Large intestine (tissue), 3 donors: ENCODE measurements at regions not wholly inside any gene's neighbourhood (a gene's known extent, or its start where the extent isn't known, plus 50 kb on each side); places are given as distances from the start of the nearest gene placed in this dataset.
"Not testable (repeated sequence)": the region's sequence is repeated elsewhere in the genome, so short reads cannot be mapped to it uniquely, and the experiment has no call there.

ENCODE experiments used
- DNase-seq, 2 donors: peaks; one replicate each; pipeline versions ENCODE4 v3.0.0 to v3.0.0-alpha.2; 2013
- H3K27ac ChIP-seq: one replicate; pipeline ENCODE4 v1.5.1; 2013; ENCODE audit warnings: low read length
- H3K27me3 ChIP-seq: 2 replicates; pipeline ENCODE4 v1.6.1; 2013; ENCODE audit warnings: low read length; ENCODE audit not compliant: control insufficient read depth, insufficient read depth
- H3K36me3 ChIP-seq: 2 replicates; pipeline ENCODE4 v1.6.1; 2013; ENCODE audit warnings: low read length; ENCODE audit not compliant: control insufficient read depth, insufficient read depth
- H3K4me1 ChIP-seq: one replicate; pipeline ENCODE4 v1.6.1; 2013; ENCODE audit warnings: low read length; ENCODE audit not compliant: control insufficient read depth, insufficient read depth
- H3K4me3 ChIP-seq: one replicate; pipeline ENCODE4 v1.5.1; 2013; ENCODE audit warnings: low read length
- H3K9me3 ChIP-seq: one replicate; pipeline ENCODE4 v1.6.1; 2013; ENCODE audit warnings: mild to moderate bottlenecking, low read depth, low read length, moderate library complexity; ENCODE audit not compliant: control insufficient read depth
- whole genome bisulfite sequencing: methylation state at CpG from one replicate; pipeline ENCODE4 v1.1.5; 2013; ENCODE audit warnings: low lambda C conversion rate; ENCODE audit not compliant: insufficient coverage; 5-methylcytosine and 5-hydroxymethylcytosine counted together

- Histone ChIP-seq H3K4me1 (no peaks in the 10 kb centered on the region), H3K4me3 (no peak overlapping the region), H3K27ac (no peak overlapping the region), H3K36me3 (no peaks in the 10 kb centered on the region), H3K9me3 (no peaks in the 10 kb centered on the region), H3K27me3 (no peaks in the 10 kb centered on the region)
- 97% methylated on average over 4 of the region's 4 CpGs for WGBS
- DNase-seq: no peak
Measured at GRCh38 chr9:30622561-30622960, 1761.9 kb upstream of the ACO1 start.

GRCh38 chr9:30628915-30629567 lies 1755.4 kb upstream of the ACO1 start:
- DNase-seq: peak; percentile 8 to 55
- no CpG with 5 or more reads among the region's 2 CpGs for whole genome bisulfite sequencing
- no peaks in the 10 kb centered on the region for H3K9me3 ChIP-seq
- no peak overlapping the region for H3K4me3 ChIP-seq
- no peak overlapping the region for H3K27ac ChIP-seq
- no peaks in the 10 kb centered on the region for H3K27me3 ChIP-seq
- no peaks in the 10 kb centered on the region for H3K36me3 ChIP-seq
- no peaks in the 10 kb centered on the region for H3K4me1 ChIP-seq

- Histone ChIP-seq H3K4me3 (no peak overlapping the region), H3K27me3 (no peaks in the 10 kb centered on the region), H3K9me3 (no peaks in the 10 kb centered on the region), H3K4me1 (no peaks in the 10 kb centered on the region), H3K27ac (no peak overlapping the region), H3K36me3 (no peaks in the 10 kb centered on the region)
- DNase-seq: no peak
Measured at GRCh38 chr9:30630459-30630858, 1754.0 kb upstream of the ACO1 start.

- no CpG with 5 or more reads among the region's 6 CpGs for WGBS
- not testable (repeated sequence) for H3K27me3 ChIP-seq, H3K9me3 ChIP-seq, DNase-seq, H3K27ac ChIP-seq, H3K36me3 ChIP-seq, H3K4me3 ChIP-seq, H3K4me1 ChIP-seq
Measured at GRCh38 chr9:30646639-30647038, 1737.8 kb upstream of the ACO1 start.

GRCh38 chr9:30661925-30662324 lies 1722.5 kb upstream of the ACO1 start:
- WGBS: 86% methylated on average over 4 of the region's 5 CpGs
- no peaks in the 10 kb centered on the region for H3K9me3 ChIP-seq

GRCh38 chr9:30670805-30671562 lies 1713.5 kb upstream of the ACO1 start:
- H3K27me3 ChIP-seq: no peaks in the 10 kb centered on the region
- H3K27ac ChIP-seq: no peak overlapping the region
- H3K4me1 ChIP-seq: no peaks in the 10 kb centered on the region
- H3K36me3 ChIP-seq: no peaks in the 10 kb centered on the region
- no CpG with 5 or more reads among the region's 13 CpGs for WGBS
- H3K4me3 ChIP-seq: no peak overlapping the region
- no peak for DNase-seq
- no peaks in the 10 kb centered on the region for H3K9me3 ChIP-seq

More at GRCh38 chr9:30661925-30662324, 1722.5 kb upstream of the ACO1 start:
- no peak overlapping the region for H3K4me3 ChIP-seq
- no peaks in the 10 kb centered on the region for H3K27me3 ChIP-seq
- H3K4me1 ChIP-seq: no peaks in the 10 kb centered on the region
- DNase-seq: no peak
- no peak overlapping the region for H3K27ac ChIP-seq
- H3K36me3 ChIP-seq: no peaks in the 10 kb centered on the region

- no peak for DNase-seq
- no CpG with 5 or more reads among the region's 1 CpG for WGBS
- Histone ChIP-seq H3K27me3 (no peaks in the 10 kb centered on the region), H3K4me3 (no peak overlapping the region), H3K36me3 (no peaks in the 10 kb centered on the region), H3K9me3 (no peaks in the 10 kb centered on the region), H3K4me1 (no peaks in the 10 kb centered on the region), H3K27ac (no peak overlapping the region)
Measured at GRCh38 chr9:30673132-30673531, 1711.3 kb upstream of the ACO1 start.

- Histone ChIP-seq H3K4me3 (no peak overlapping the region), H3K9me3 (no peaks in the 10 kb centered on the region), H3K4me1 (no peaks in the 10 kb centered on the region), H3K36me3 (no peaks in the 10 kb centered on the region), H3K27me3 (no peaks in the 10 kb centered on the region), H3K27ac (no peak overlapping the region)
- DNase-seq: no peak
- WGBS: no CpG with 5 or more reads among the region's 1 CpG
Measured at GRCh38 chr9:30676651-30677050, 1707.8 kb upstream of the ACO1 start.

GRCh38 chr9:30677221-30677620 lies 1707.2 kb upstream of the ACO1 start:
- H3K27me3 ChIP-seq: no peaks in the 10 kb centered on the region
- no CpG with 5 or more reads among the region's 1 CpG for WGBS
- no peaks in the 10 kb centered on the region for H3K36me3 ChIP-seq

GRCh38 chr9:30688801-30689200 lies 1695.6 kb upstream of the ACO1 start:
- H3K9me3 ChIP-seq: no peaks in the 10 kb centered on the region
- H3K36me3 ChIP-seq: no peaks in the 10 kb centered on the region
- H3K27ac ChIP-seq: no peak overlapping the region
- no peak for DNase-seq
- no peaks in the 10 kb centered on the region for H3K27me3 ChIP-seq
- WGBS: no CpG with 5 or more reads among the region's 14 CpGs
- no peaks in the 10 kb centered on the region for H3K4me1 ChIP-seq
- no peak overlapping the region for H3K4me3 ChIP-seq

More at GRCh38 chr9:30677221-30677620, 1707.2 kb upstream of the ACO1 start:
- no peaks in the 10 kb centered on the region for H3K4me1 ChIP-seq
- H3K9me3 ChIP-seq: no peaks in the 10 kb centered on the region
- no peak overlapping the region for H3K4me3 ChIP-seq
- H3K27ac ChIP-seq: no peak overlapping the region
- no peak for DNase-seq

GRCh38 chr9:30697958-30698357 lies 1686.5 kb upstream of the ACO1 start:
- no peak for DNase-seq
- Histone ChIP-seq H3K4me1 (no peaks in the 10 kb centered on the region), H3K4me3 (no peak overlapping the region), H3K36me3 (no peaks in the 10 kb centered on the region), H3K27ac (no peak overlapping the region), H3K9me3 (no peaks in the 10 kb centered on the region), H3K27me3 (no peaks in the 10 kb centered on the region)
- 89% methylated on average over 2 of the region's 2 CpGs for WGBS
